HUES6 (cell line): ENCODE measurements at regions not wholly inside any gene's neighbourhood (a gene's known extent, or its start where the extent isn't known, plus 50 kb on each side); places are given as distances from the start of the nearest gene placed in this dataset.

Experiments
- H3K27ac ChIP-seq: 2 replicates; pipeline ENCODE4 v1.7.0; 2013; ENCODE audit warnings: low read depth, mild to moderate bottlenecking, low read length, inconsistent platforms
- H3K27me3 ChIP-seq: 2 replicates; pipeline ENCODE4 v1.6.1; 2013; ENCODE audit warnings: low read length; ENCODE audit not compliant: control insufficient read depth, insufficient read depth
- H3K36me3 ChIP-seq: 2 replicates; pipeline ENCODE4 v1.6.1; 2013; ENCODE audit warnings: low read length; ENCODE audit not compliant: control insufficient read depth, insufficient read depth
- H3K4me1 ChIP-seq: 2 replicates; pipeline ENCODE4 v1.6.1; 2013; ENCODE audit warnings: low read length; ENCODE audit not compliant: control insufficient read depth, insufficient read depth
- H3K4me3 ChIP-seq: 2 replicates; pipeline ENCODE4 v1.5.1; 2013; ENCODE audit warnings: low read depth, low read length
- H3K9ac ChIP-seq: one replicate; pipeline ENCODE4 v1.6.1; 2013; ENCODE audit warnings: mild to moderate bottlenecking, low read length
- H3K9me3 ChIP-seq: 2 replicates; pipeline ENCODE4 v1.6.1; 2013; ENCODE audit warnings: low read depth, low read length; ENCODE audit not compliant: control insufficient read depth, insufficient read depth

GRCh38 chr5:53364061-53364460 is 116.4 kb upstream of the FST start:
- Histone ChIP-seq H3K36me3 (no peaks in the 10 kb centered on the region), H3K27ac (no peak overlapping the region), H3K9ac (no peak overlapping the region), H3K27me3 (no peaks in the 10 kb centered on the region), H3K9me3 (no peaks in the 10 kb centered on the region), H3K4me1 (no peaks in the 10 kb centered on the region), H3K4me3 (no peak overlapping the region)

- Histone ChIP-seq H3K4me1 (no peaks in the 10 kb centered on the region), H3K9ac (no peak overlapping the region)
These were observed 114.2 kb upstream of the FST start for GRCh38 chr5:53366245-53366644.

GRCh38 chr5:53367727-53368126 is 112.7 kb upstream of the FST start:
- Histone ChIP-seq H3K27ac (no peak overlapping the region), H3K9ac (no peak overlapping the region), H3K4me3 (no peak overlapping the region), H3K4me1 (no peaks in the 10 kb centered on the region), H3K27me3 (no peaks in the 10 kb centered on the region), H3K36me3 (no peaks in the 10 kb centered on the region), H3K9me3 (no peaks in the 10 kb centered on the region)

More at GRCh38 chr5:53366245-53366644, 114.2 kb upstream of the FST start:
- Histone ChIP-seq H3K36me3 (no peaks in the 10 kb centered on the region), H3K4me3 (no peak overlapping the region), H3K27me3 (no peaks in the 10 kb centered on the region), H3K9me3 (no peaks in the 10 kb centered on the region), H3K27ac (no peak overlapping the region)

- no peaks in the 10 kb centered on the region for H3K36me3 ChIP-seq
- H3K27me3 ChIP-seq: no peaks in the 10 kb centered on the region
- H3K4me1 ChIP-seq: no peaks in the 10 kb centered on the region
- H3K27ac ChIP-seq: no peak overlapping the region
- no peak overlapping the region for H3K4me3 ChIP-seq
- H3K9ac ChIP-seq: no peak overlapping the region
- no peaks in the 10 kb centered on the region for H3K9me3 ChIP-seq
These were observed 111.9 kb upstream of the FST start for GRCh38 chr5:53368516-53368915.

GRCh38 chr5:53368966-53369605 is 111.3 kb upstream of the FST start:
- Histone ChIP-seq H3K9ac (no peak overlapping the region), H3K4me1 (no peaks in the 10 kb centered on the region), H3K4me3 (no peak overlapping the region), H3K36me3 (no peaks in the 10 kb centered on the region), H3K9me3 (no peaks in the 10 kb centered on the region), H3K27me3 (no peaks in the 10 kb centered on the region), H3K27ac (no peak overlapping the region)

GRCh38 chr5:53369681-53370080 is 110.7 kb upstream of the FST start:
- H3K4me3 ChIP-seq: no peak overlapping the region
- H3K9ac ChIP-seq: no peak overlapping the region
- H3K9me3 ChIP-seq: no peaks in the 10 kb centered on the region
- H3K27me3 ChIP-seq: no peaks in the 10 kb centered on the region
- no peaks in the 10 kb centered on the region for H3K36me3 ChIP-seq
- no peak overlapping the region for H3K27ac ChIP-seq
- no peaks in the 10 kb centered on the region for H3K4me1 ChIP-seq

- Histone ChIP-seq H3K27ac (no peak overlapping the region), H3K4me3 (no peak overlapping the region), H3K4me1 (peaks cover 3% of the 10 kb centered on the region; the same call in 1 of the 2 replicates), H3K27me3 (no peaks in the 10 kb centered on the region), H3K9ac (no peak overlapping the region), H3K36me3 (no peaks in the 10 kb centered on the region), H3K9me3 (no peaks in the 10 kb centered on the region)
These were observed 106.8 kb upstream of the FST start for GRCh38 chr5:53373451-53374158.

GRCh38 chr5:53376853-53377252 is 103.6 kb upstream of the FST start:
- Histone ChIP-seq H3K4me1 (peaks cover 3% of the 10 kb centered on the region; the same call in 1 of the 2 replicates), H3K9ac (no peak overlapping the region), H3K36me3 (no peaks in the 10 kb centered on the region), H3K27ac (no peak overlapping the region), H3K9me3 (no peaks in the 10 kb centered on the region), H3K27me3 (no peaks in the 10 kb centered on the region), H3K4me3 (no peak overlapping the region)

- H3K4me1 ChIP-seq: peaks cover 3% of the 10 kb centered on the region; the same call in 1 of the 2 replicates
- no peak overlapping the region for H3K9ac ChIP-seq
- no peaks in the 10 kb centered on the region for H3K36me3 ChIP-seq
- no peak overlapping the region for H3K4me3 ChIP-seq
- no peak overlapping the region for H3K27ac ChIP-seq
- H3K9me3 ChIP-seq: no peaks in the 10 kb centered on the region
- H3K27me3 ChIP-seq: no peaks in the 10 kb centered on the region
These were observed 102.2 kb upstream of the FST start for GRCh38 chr5:53378190-53378589.

GRCh38 chr5:53378590-53379247 is 101.7 kb upstream of the FST start:
- Histone ChIP-seq H3K4me3 (no peak overlapping the region), H3K36me3 (no peaks in the 10 kb centered on the region), H3K27ac (no peak overlapping the region), H3K9ac (no peak overlapping the region), H3K4me1 (peaks cover 3% of the 10 kb centered on the region; the same call in 1 of the 2 replicates), H3K9me3 (no peaks in the 10 kb centered on the region), H3K27me3 (no peaks in the 10 kb centered on the region)

- no peaks in the 10 kb centered on the region for H3K27me3 ChIP-seq
- no peak overlapping the region for H3K9ac ChIP-seq
- no peak overlapping the region for H3K4me3 ChIP-seq
- H3K27ac ChIP-seq: no peak overlapping the region
- no peaks in the 10 kb centered on the region for H3K4me1 ChIP-seq
- H3K9me3 ChIP-seq: peaks cover 12% of the 10 kb centered on the region; the same call in 1 of the 2 replicates
- H3K36me3 ChIP-seq: no peaks in the 10 kb centered on the region
These were observed 94.1 kb upstream of the FST start for GRCh38 chr5:53386341-53386740.
